AG20443 (cell line): ENCODE measurements at regions not wholly inside any gene's neighbourhood (a gene's known extent, or its start where the extent isn't known, plus 50 kb on each side); places are given as distances from the start of the nearest gene placed in this dataset.
"Not testable (repeated sequence)": the region's sequence is repeated elsewhere in the genome, so short reads cannot be mapped to it uniquely, and the experiment has no call there.

Experiments
- DNase-seq: peaks from one replicate; pipeline ENCODE4 v3.0.0; 2012; ENCODE audit warnings: low spot score, mixed read lengths

- peak; percentile 17 for DNase-seq
These were observed 809.5 kb upstream of the GOT2 start for GRCh38 chr16:59543641-59544040.

- DNase-seq = peak; percentile 27
These were observed 806.5 kb upstream of the GOT2 start for GRCh38 chr16:59540621-59541020.

GRCh38 chr16:59535298-59535697 lies 801.2 kb upstream of the GOT2 start:
- no peak for DNase-seq

- DNase-seq = peak; percentile 21
These were observed 793.3 kb upstream of the GOT2 start for GRCh38 chr16:59527206-59527997.

GRCh38 chr16:59522826-59523225 lies 788.7 kb upstream of the GOT2 start:
- DNase-seq = no peak

- DNase-seq = not testable (repeated sequence)
These were observed 784.6 kb upstream of the GOT2 start for GRCh38 chr16:59518721-59519120.

GRCh38 chr16:59514651-59515050 lies 780.5 kb upstream of the GOT2 start:
- no peak for DNase-seq

GRCh38 chr16:59510008-59510424 lies 775.9 kb upstream of the GOT2 start:
- peak; percentile 13 for DNase-seq

- no peak for DNase-seq
These were observed 766.5 kb upstream of the GOT2 start for GRCh38 chr16:59500601-59501000.

- DNase-seq = no peak
These were observed 753.0 kb upstream of the GOT2 start for GRCh38 chr16:59487067-59487466.

- DNase-seq = no peak
These were observed 750.9 kb upstream of the GOT2 start for GRCh38 chr16:59484833-59485516.

- peak; percentile 52 for DNase-seq
These were observed 744.7 kb upstream of the GOT2 start for GRCh38 chr16:59478838-59479237.

GRCh38 chr16:59470556-59470955 lies 736.4 kb upstream of the GOT2 start:
- DNase-seq = no peak

- no peak for DNase-seq
These were observed 735.1 kb upstream of the GOT2 start for GRCh38 chr16:59469266-59469665.

GRCh38 chr16:59463776-59464175 lies 729.7 kb upstream of the GOT2 start:
- no peak for DNase-seq

- no peak for DNase-seq
These were observed 725.7 kb upstream of the GOT2 start for GRCh38 chr16:59459806-59460205.

GRCh38 chr16:59455497-59455896 lies 721.4 kb upstream of the GOT2 start:
- no peak for DNase-seq

- DNase-seq = not testable (repeated sequence)
These were observed 716.4 kb upstream of the GOT2 start for GRCh38 chr16:59450513-59450912.

- no peak for DNase-seq
These were observed 706.4 kb upstream of the GOT2 start for GRCh38 chr16:59440502-59440901.

- DNase-seq = peak; percentile 11
These were observed 698.8 kb upstream of the GOT2 start for GRCh38 chr16:59432896-59433295.

GRCh38 chr16:59432276-59432675 lies 698.2 kb upstream of the GOT2 start:
- no peak for DNase-seq

- DNase-seq = no peak
These were observed 690.7 kb upstream of the GOT2 start for GRCh38 chr16:59424714-59425273.
